GM18858 (cell line): ENCODE measurements at regions not wholly inside any gene's neighbourhood (a gene's known extent, or its start where the extent isn't known, plus 50 kb on each side); places are given as distances from the start of the nearest gene placed in this dataset.
"Not testable (repeated sequence)": the region's sequence is repeated elsewhere in the genome, so short reads cannot be mapped to it uniquely, and the experiment has no call there.

ENCODE experiments used
- ATAC-seq: cut with Tn5 transposase; IDR thresholded peaks from one replicate; pipeline ENCODE4 v1.9.1; 2021; ENCODE audit not compliant: unreplicated experiment

DNA sequence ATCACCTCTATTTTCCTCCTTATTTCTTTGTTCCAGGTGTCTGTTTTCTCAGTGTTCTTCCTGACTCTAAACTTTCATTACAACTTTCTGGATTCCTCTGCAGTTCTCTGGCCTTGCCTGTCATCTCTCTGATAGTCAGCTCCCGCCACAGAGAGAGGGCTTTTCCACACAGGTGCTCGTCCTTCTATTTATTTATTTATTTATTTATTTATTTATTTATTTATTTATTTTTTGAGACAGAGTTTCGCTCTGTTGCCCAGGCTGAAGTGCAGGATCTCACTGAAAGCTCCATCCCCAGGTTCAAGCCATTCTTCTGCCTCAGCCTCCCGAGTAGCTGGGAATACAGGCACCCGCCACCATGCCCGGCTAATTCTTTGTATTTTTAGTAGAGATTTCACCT is 554.5 kb downstream of the RPS29 start:
- not testable (repeated sequence) for ATAC-seq

DNA sequence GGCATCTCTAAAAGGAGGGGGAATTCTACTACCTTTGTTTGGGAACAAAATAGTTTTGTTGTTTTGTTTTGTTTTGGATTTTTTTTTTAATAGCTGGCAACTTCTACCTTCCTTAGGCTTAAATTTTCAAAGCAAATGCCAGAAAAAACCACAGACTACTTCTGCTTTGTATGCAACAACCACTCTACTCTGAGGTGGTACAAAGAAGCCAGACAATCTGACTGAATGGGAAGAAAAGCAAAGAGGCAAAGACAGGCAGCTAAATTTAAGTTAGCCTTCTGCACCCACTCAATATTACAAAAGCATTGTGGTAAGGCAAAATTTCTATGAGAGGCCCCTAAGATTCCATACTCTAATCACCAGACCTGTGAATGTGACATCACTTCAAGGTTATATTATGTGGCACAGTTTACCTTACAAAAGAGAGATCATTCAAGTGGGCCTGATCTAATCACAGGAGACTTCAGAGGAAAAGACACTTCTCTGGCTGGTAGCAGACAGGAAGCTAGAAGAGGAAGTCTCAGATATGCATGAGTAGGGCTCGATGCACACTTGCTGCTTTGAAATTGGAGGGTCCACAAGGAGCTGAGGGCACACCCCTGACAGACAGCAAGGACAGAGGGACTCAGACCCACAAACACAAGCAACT is 566.6 kb downstream of the RPS29 start:
- ATAC-seq = peak; percentile 49

DNA sequence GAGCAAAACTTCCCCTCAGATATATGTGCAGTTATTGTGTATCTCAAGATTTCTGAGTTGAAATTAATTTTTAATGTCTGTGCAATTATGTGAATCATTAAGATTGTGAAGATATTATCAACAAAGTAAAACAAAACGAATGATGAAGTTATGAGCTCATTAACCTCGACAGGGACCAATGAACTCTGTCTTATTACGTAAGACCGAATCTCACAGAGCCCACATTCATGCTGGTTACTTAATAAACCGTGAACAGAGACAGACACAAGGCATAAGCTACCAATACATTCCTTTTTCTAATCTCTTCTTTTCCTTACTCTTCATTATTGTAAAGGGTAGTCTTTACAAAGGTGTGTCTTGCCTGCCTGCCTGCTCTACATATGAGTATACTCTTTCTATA is 568.7 kb downstream of the RPS29 start:
- ATAC-seq = no peak

DNA sequence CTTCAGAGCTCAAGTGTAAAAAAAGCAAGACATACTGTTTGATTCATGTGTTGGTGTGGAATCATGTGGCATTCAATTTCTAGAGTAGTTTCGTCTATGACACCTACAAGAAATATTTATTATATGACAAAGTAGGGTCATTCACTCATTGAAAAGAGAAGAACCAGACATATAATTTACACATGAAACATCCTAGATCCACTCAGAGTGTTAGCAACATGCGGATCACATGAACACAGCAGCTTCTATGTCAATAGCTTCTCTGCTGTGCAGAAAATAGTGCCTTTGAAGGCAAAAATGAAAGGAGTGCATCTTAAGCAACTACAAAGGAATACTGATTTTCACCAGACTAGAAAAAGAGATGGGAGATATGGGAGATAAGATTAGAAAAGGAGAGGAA is 569.8 kb downstream of the RPS29 start:
- no peak for ATAC-seq

DNA sequence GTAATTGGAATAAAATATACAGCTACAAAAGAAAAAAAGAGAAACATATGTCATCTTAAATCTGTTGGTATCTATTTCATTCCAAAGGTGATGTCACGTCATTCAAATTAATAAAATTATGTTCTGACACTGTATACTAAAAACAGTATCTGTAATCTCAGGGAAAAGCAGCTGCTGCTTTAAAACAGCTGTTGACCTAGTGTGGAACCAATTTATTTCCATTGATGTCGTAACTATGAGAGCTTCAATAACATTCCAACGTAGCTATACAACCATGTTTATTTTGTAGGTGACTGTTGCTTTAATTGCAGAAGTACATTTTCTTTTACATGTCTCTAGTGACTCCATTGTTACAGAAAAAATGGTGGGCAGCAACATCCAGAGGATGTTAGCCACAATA is 571.7 kb downstream of the RPS29 start:
- ATAC-seq = no peak

DNA sequence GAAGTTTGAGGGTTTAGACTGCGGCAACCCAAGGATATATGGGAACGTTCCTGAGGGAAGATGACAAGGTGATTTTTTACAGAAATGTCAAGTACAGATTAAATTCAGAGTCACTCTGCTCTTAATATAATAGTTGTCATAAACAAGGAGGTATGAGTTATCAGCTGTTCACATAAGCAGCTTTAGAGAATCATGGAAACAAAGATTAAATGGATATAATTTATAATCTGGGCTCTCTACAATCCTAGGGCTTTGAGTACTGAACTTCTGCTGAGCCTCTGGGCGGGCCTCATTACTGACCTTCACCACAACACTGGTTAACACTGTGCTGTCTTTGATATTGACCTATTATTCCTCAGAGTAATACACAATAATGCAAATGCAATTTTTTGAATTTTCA is 577.8 kb downstream of the RPS29 start:
- no peak for ATAC-seq

DNA sequence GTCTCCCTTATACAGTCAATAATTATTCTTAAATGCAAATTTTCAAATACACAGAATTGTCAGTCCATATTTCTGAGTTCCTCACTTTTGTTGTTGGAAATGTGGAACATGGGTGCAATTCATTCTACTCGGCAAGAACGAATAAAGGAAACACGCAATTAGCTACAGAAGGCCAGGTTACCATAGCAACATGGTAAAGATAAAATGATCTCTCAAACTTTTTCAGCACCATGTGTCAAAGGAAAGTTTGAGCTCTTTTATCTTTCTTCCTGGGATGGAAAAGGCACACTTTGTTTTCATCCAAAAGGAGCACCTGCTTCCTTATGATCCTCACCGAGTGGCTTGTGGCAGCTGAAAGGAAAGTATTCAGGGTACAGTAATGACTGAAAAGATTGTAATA is 595.0 kb downstream of the RPS29 start:
- ATAC-seq = no peak

DNA sequence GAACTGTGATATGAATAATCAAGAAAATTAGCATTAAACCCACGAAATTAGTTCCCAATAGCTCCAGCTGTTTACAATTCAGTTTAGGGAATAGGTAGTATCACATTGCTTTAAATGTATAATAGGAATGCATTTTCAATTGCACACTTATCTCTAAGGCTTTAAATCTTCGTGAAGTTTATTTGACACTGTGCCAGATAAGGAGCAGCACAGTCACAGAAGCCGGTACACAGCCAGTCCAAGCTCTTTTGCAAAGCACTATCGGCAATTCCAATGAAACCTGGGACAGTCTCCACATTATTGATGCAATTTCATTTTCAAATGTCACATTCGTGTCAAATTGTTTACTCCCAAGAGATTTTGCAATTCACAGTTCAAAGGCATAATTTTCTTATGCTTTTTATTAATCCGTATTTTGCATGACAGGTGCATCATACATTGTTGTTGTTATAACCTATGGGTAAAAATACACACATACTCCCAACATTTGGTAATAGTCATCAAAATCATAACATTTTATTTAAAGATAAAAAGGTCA is 602.8 kb downstream of the RPS29 start:
- no peak for ATAC-seq

DNA sequence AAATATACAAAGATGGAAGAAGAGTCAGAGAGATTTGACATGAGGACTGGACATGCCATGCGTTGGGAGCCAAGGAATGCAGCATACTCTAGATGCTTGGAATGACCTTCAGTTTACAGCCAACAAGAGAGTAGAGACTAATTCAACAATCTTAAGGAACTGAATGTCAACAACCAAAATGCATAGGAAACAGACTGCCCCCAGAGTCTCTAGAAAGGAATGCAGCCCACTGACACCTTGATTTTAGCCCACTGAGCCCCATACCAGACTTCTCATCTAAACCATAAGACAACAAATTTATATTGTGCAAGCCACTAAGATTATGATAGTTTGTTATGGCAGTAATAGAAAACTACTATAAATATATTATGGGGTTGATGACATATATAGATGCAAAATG is 611.2 kb downstream of the RPS29 start:
- no peak for ATAC-seq

DNA sequence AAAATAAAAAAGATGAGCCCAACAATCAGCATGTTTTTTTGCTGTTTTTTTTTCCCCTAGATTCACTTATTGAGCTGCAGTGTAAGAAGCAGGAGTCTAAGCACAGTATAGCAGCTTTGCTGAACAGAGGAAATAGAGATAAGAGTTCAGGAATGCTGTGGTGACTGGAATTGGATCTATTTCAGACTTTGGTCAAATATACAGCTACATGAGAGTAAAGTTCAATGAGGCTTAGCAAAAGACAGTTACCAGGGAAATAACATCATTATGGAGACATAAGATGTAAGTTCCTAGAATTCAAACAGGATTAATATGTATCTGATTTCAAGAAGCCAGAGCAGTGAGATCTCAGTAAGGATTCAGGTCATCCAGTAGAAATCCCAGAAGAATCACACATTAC is 613.0 kb downstream of the RPS29 start:
- ATAC-seq = no peak

DNA sequence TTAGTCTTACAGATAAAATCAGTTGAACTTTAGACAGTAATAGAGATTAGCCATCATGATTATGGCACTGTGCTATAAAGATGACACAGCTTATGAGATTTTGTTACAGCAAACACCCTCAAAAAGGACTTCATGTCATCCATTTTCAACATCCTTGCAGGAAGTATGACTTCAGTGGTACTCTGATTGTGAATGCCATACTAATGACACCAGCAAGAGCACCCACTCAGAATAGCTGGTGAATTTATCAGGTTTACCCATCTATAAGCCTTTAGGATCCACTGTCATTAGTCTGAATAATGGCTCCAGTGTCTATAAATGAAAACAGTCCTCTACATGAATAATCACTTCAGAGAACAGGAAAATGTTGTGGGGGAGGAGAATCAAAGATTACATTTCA is 615.2 kb downstream of the RPS29 start:
- no peak for ATAC-seq

DNA sequence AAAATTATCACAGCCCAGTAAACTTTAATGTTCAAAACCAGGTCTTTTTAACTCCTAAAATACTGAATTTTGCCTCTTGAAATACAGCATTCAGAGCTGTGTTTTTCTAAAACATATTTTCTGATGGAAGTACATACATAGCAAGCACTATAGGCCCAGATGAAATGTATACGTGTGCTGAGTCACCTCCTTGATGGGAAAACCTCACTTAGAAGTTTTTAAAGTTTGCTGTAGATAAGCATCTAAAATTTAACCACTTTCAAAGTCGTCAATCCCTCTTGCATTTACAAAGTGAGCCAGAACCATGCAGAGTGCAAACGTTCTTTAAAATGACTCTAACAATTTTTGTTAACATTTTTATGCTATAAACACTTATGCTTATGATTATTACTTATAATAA is 618.8 kb downstream of the RPS29 start:
- no peak for ATAC-seq

DNA sequence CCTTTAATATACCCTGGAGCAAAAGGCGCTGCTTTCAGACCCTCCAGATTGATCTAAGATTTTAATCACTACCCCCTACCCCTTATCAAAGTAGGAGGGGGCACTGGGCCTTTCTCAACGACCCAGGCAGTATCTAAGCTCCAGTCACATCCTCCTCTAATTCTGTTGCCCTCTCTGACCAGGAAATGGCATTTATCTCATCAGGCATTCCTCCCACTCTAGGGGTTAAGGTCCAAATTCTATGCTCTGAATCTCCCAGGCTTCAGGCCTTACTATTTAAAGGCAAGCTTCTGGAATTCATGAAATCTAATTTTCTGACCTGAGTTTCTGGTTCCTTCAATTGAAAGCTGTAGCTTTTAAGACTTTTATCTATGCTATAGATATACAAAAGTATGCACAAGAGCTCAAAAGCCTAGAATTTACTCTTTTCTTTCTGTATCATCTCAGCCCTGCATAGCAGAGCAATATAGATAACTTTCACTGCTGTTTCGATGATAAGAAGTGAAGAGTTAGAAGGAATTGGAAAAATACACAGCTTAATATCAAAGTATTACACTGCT is 622.9 kb downstream of the RPS29 start:
- no peak for ATAC-seq

DNA sequence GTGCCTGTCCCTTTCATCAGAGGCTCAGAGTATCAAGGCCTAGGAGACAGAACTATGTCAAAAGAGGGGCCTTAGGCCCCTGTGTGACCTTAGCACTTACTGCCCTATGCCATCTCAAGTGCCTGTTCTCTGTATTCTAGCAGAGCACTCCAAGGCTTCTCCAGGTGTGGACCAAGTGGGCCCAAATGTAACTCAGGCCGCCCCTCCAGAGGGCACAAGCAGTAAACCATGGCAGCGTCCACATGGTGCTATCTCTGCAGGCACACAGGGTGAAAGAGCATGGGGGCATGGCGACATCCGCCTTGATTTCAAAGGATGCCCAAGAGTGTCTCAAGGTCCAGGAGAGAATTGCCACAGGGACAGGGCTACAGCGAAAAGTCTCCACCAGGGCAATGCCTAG is 628.7 kb downstream of the RPS29 start:
- ATAC-seq = no peak

DNA sequence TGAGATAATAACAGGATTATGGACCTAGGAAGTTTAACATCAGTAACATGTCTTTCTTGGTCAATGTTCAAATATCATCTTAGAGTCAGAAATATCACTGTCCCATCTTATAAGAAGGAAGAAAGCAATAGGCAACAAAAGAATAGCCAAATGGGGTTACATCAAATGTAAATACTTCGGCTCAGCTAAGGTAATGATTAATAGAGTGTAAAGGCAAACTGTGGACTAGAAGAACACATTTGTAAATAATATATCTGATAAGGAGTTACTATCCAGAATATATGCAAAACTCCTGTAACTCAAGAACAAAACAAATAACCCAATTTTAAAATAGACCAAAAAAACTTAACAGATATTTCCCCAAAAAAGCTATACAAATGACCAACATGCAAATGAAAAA is 630.3 kb downstream of the RPS29 start:
- ATAC-seq = no peak

DNA sequence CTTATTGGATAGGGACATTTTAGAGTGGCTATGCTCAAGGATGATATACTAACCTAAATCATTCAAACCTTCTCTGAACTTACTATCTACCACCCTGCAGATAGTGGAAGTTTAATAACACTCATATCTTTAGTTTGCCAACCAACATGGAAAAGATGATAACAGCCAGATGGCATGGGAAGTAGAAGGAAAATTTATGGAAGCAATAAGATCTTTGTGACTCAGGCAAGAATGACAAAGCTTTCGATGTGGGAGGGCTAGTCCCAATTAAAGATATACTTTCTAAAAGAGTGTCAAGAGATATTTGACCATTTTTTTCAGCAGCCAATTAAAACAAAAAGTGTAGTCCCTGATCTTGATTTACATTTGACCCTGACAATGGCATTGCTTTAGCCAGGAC is 631.7 kb downstream of the RPS29 start:
- no peak for ATAC-seq

DNA sequence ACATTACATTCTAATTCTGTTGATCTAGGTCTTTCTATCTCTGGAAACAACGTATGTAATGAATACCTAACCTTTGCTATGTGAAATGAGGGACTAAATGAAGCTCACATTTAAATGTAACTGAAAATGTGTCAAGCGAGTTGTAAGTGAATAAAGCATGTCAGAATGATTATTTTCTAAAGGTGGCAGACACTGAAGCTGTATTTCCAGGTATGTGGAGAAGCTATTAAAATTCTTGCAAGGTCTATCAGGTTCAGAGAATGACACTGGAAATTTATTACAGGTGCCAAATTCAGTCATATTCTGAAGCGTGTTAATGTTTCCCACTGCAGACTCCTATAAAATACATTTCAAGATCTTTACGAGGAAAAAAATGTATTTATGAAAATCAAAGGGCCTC is 641.4 kb downstream of the RPS29 start:
- ATAC-seq = no peak

DNA sequence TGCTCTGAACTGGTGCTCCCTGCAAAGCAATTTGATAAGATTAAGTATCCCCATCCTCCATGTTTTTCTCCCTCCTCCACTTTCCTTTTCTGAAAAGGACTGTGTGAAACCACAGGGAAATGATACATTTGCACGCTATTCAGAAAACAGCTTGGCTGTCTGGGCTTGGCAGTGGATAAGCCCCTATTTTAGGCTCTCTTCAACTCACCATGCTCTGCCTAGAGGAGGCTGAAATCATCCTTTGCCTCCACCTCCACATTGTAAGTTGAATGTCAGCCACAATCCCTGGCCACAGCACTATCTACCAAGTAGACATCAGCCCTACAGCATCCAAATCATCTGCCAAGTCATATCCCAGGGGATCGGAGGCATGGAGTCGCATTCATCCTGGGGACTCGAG is 642.3 kb downstream of the RPS29 start:
- ATAC-seq = no peak

DNA sequence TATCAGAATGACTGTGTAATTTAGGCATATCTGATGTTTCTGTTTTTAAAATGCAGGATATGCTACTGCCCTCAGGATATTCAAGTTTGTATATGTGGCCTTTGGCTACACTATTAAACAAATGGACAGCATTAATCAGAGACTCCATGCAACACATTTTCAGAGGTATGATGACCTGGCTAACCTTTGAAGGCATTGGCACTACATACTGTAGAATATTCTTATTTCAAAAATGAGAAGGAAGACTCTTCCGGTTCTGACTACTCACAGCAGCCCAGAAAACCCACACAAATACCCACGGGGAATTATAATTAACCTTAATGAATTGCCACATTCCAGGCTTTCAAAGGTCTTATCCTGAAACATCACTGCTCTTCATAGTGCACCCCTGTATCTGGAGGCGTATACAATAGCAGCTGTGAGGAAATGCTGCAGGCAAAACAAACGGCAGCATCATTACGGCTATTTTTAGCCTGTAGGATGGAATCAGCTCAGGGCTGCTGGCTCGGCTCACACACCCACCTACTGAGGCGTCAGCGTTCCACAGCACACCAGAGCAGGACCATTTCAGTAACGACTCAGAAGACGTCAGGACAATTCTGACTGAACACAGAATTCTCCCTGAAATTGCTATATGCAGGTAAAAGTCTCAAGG is 648.5 kb downstream of the RPS29 start:
- ATAC-seq = no peak

DNA sequence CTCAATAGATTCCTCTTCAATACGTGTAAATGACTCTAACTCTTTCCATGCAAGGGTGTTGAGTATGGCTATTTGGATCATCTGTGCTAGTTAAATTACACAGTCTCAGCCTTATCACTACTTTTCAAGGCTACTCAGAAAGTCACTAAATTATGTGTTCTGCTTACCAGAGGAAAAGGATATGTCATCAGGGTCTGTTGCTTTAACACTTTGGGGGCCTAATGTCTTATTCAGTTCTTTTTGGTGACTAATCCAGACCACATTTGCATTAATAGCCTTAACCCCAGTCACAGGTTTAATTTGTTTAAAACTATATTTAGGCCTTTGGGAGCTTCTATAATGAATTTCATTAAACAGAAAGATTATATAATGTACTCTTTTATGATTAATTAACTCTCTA is 649.3 kb downstream of the RPS29 start:
- ATAC-seq = no peak

DNA sequence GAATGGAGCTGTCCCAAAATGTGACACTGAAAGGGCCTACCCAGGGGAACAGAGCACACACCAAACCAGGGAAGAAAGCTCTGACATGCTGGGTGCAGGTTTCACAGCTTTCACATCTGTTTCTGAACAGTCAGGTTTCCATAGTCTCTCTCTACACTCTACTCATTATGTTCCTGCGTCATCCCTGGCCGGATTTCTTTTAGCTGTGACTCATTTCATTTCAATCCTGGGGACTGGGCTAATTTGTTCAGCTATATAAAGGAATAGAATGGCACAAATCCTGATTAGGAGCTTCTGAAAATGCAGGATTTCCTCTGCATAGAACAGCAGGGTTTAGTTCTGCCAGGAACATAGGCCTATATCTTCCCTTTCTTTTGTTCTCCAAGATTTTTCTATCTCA is 649.8 kb downstream of the RPS29 start:
- ATAC-seq = no peak

DNA sequence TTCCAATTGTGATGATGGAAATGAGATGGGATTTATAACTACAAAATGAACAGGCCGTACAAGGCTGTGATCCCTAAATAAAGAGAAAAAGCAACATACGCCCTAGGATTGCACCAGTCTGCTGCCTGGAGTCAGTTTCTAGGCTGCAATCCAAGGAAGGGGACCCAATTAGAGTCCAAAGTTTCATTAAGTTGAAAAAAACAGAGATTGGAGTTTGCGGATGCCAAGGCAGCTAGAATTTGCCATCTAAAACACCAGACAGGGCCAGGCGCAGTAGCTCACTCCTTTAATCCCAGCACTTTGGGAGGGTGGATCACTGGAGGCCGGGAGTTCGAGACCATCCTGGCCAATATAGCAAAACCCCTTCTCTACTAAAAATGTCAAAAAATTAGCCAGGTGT is 661.0 kb downstream of the RPS29 start:
- ATAC-seq = no peak

DNA sequence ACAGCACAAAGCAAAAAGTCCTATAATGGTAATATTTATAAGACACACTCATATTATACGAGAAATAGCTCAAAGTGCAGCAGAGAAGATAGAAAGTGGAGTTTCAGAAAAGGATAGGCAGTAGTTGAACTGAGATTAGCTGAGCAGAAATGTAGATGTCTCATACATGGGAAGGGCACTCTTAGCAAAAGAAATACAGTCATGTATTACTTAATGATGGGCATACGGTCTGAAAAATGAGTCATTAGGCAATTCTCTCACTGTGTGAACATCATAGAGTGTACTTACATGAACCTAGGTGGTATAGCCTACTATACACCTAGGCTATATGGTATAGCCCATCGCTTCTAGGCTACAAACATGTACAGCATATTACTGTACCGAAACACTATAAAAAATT is 671.3 kb downstream of the RPS29 start:
- no peak for ATAC-seq
